ENCODE measurements at regions not wholly inside any gene's neighbourhood (a gene's known extent, or its start where the extent isn't known, plus 50 kb on each side); places are given as distances from the start of the nearest gene placed in this dataset.

DNA sequence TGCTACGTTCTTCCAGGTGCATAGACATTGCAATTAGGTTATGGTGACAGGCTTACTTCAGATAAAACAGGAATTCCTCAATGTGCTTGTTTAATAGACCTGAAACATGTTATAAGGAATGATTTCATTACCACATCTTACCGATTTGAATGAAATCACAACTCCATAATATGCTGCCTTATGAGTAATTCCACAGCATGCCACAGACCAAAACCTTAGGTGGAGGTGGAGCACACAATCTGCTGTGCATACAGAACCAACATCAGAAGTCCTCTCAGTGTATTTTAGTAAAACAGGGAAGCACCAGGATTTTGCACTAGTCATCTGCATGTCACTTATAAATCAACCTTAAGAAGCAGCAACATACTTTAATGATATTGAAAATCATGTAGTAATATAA is 148.9 kb upstream of the TSHZ2 start:
- no peak for DNase-seq (ENCODE audit: low read depth)
- no peak overlapping the region for H3K4me3 ChIP-seq (ENCODE audit: low read length)
- TF ChIP-seq, protein P1, sequence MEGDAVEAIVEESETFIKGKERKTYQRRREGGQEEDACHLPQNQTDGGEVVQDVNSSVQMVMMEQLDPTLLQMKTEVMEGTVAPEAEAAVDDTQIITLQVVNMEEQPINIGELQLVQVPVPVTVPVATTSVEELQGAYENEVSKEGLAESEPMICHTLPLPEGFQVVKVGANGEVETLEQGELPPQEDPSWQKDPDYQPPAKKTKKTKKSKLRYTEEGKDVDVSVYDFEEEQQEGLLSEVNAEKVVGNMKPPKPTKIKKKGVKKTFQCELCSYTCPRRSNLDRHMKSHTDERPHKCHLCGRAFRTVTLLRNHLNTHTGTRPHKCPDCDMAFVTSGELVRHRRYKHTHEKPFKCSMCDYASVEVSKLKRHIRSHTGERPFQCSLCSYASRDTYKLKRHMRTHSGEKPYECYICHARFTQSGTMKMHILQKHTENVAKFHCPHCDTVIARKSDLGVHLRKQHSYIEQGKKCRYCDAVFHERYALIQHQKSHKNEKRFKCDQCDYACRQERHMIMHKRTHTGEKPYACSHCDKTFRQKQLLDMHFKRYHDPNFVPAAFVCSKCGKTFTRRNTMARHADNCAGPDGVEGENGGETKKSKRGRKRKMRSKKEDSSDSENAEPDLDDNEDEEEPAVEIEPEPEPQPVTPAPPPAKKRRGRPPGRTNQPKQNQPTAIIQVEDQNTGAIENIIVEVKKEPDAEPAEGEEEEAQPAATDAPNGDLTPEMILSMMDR (conservative IDR thresholded peaks at IDR 0.05; ENCODE audit: low read length), result no peak

DNA sequence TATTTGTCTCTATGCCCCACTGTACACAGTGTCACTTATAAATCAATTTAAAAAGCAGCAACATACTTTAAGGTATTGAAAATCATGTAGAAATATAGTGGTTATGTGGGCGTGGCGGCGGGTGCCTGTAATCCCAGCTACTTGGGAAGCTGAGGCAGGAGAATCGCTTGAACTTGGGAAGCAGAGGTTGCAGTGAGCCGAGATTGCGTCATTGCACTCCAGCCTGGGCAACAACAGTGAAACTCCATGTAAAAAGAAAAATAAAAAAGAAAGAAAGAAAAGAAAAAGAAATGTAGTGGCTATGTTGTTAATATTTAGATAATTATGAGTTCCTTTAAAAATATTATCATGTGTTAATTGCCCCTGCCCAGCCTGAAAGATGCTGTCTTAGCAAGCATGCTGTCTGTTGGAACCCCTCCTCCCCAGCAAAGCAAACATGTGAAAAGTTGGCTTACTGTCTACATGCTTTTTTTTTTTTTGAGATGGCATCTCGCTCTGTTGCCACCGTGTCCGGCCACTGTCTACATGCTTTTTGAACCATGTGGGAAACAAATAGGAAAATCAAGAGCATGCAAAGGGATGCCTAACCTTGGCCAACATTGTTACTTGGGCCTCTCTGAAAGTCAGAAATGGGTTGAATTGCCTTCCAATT is 151.4 kb upstream of the TSHZ2 start:
- no peak overlapping the region for H3K4me3 ChIP-seq (ENCODE audit: low read length)
- TF ChIP-seq, protein P1 (conservative IDR thresholded peaks at IDR 0.05; ENCODE audit: low read length), result no peak
- no peak for DNase-seq (ENCODE audit: low read depth)

DNA sequence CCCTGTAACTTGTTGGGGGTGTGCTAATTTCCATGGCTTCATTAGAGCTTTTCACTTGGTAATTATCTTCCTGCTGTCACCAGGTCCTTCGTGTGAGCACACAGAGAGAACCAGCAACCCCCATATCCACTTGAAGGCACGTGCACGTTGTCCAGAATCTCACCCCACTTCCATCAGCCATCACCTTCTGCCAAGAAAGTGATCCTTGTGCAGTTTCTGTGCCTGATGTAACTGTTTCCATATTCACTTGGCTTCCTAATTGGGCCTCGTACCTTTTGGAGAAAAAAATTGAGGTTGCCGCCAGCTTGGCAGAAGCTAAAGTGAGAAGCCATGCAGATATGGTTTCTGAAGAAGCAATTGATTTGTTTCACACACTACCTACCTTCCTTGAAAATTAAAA is 153.7 kb upstream of the TSHZ2 start:
- no peak for DNase-seq (ENCODE audit: low read depth)
- no peak overlapping the region for H3K4me3 ChIP-seq (ENCODE audit: low read length)
- TF ChIP-seq, protein P1 (conservative IDR thresholded peaks at IDR 0.05; ENCODE audit: low read length), result no peak

DNA sequence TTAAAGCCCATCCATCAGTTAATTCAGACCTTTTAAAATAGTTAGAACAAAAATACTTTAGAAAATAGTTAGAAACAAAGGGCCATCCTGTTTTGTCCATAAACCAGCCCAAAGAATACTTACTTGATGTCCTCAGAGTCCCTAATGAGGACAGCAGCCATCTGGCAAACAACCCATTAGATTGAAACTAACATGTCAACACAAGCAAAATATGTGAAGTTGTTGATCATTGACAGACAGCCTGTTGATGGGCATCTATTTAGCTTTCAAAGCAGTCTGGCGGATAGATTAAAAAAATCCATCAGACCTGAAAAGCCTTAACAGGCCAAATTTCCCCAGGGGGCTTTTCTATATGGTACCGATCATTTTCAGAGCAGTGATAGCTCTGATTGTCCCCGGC is 154.2 kb upstream of the TSHZ2 start:
- DNase-seq (ENCODE audit: low read depth), result no peak
- TF ChIP-seq, protein P1 (conservative IDR thresholded peaks at IDR 0.05; ENCODE audit: low read length), result no peak

DNA sequence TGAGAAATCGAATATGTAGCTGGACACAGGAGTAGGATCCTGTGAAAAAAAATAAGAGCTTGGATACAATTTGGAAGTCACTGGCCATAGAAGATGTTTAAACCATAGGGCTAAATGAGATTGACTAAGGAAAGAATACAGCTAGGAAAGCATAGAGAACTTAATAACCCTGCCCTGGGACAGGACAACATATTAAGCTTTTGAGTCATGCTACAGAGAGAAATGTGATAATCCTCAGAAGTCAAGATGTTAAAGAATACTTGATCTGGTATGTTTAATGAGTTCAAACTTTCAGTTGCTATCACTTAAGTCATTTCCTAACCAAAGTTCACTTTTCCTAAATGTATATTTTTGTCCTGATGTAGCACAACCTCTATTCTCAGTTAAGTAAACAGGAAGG is 154.6 kb upstream of the TSHZ2 start:
- DNase-seq (ENCODE audit: low read depth), result no peak
- TF ChIP-seq, protein P1 (conservative IDR thresholded peaks at IDR 0.05; ENCODE audit: low read length), result no peak
- H3K4me3 ChIP-seq (ENCODE audit: low read length), result no peak overlapping the region

More for the DNA sequence above, 154.2 kb upstream of the TSHZ2 start:
- no peak overlapping the region for H3K4me3 ChIP-seq (ENCODE audit: low read length)

DNA sequence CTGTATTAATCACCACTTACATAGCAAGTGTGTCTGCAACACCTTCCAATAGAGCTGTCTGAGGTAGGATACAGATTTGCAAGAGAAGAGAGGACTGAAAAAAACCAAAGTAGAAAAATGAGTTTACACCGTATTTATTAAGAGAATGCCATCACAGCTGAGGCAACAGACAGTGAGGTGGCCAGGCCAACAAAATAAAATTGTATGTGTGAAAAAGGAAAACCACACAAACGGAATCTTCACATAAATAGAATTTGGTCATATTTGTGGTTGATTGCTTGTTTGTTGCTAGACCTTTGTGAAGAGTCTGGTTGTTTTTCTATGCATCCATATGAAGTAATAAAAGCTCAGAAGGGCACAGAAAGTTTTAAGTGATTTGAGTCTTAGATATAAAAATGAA is 157.8 kb upstream of the TSHZ2 start:
- H3K4me3 ChIP-seq (ENCODE audit: low read length), result no peak overlapping the region

More for the DNA sequence above, 157.8 kb upstream of the TSHZ2 start:
- DNase-seq (ENCODE audit: low read depth), result no peak
- TF ChIP-seq, protein P1 (conservative IDR thresholded peaks at IDR 0.05; ENCODE audit: low read length), result no peak

Measured in AG10803 (cell line).